H9 (cell line): ENCODE measurements at regions not wholly inside any gene's neighbourhood (a gene's known extent, or its start where the extent isn't known, plus 50 kb on each side); places are given as distances from the start of the nearest gene placed in this dataset.

Experiments
- DNase-seq: peaks from one replicate; pipeline ENCODE4 v3.0.0-alpha.2; 2017
- H2AFZ ChIP-seq: one replicate; pipeline ENCODE4 v1.6.1; 2013; ENCODE audit warnings: mild to moderate bottlenecking, low read length, control low read depth, moderate library complexity
- H2AK5ac ChIP-seq: 2 replicates; pipeline ENCODE4 v1.6.1; 2013; ENCODE audit warnings: low read length, control low read depth, mixed read lengths; ENCODE audit not compliant: insufficient read length
- H2BK120ac ChIP-seq: one replicate; pipeline ENCODE4 v1.6.1; 2013; ENCODE audit warnings: low read depth, mild to moderate bottlenecking, low read length, control low read depth, inconsistent platforms; ENCODE audit not compliant: poor library complexity, severe bottlenecking
- H2BK12ac ChIP-seq: 2 replicates; pipeline ENCODE4 v1.6.1; 2013; ENCODE audit warnings: low read length, control low read depth, mixed read lengths, low read depth; ENCODE audit not compliant: insufficient read length
- H2BK15ac ChIP-seq: 2 replicates; pipeline ENCODE4 v1.6.1; 2013; ENCODE audit warnings: low read depth, low read length, control low read depth
- H2BK20ac ChIP-seq: one replicate; pipeline ENCODE4 v1.6.1; 2013; ENCODE audit warnings: low read depth, mild to moderate bottlenecking, low read length, control low read depth, inconsistent platforms; ENCODE audit not compliant: poor library complexity, severe bottlenecking
- H2BK5ac ChIP-seq: 2 replicates; pipeline ENCODE4 v1.6.1; 2013; ENCODE audit warnings: low read length, control low read depth, mixed read lengths; ENCODE audit not compliant: insufficient read length
- H3K14ac ChIP-seq: 2 replicates; pipeline ENCODE4 v1.6.1; 2013; ENCODE audit warnings: low read length, control low read depth; ENCODE audit not compliant: insufficient read depth
- H3K18ac ChIP-seq: 2 replicates; pipeline ENCODE4 v1.6.1; 2013; ENCODE audit warnings: low read depth, mild to moderate bottlenecking, mixed read lengths, low read length, control low read depth; ENCODE audit not compliant: insufficient read length
- H3K23ac ChIP-seq: 2 replicates; pipeline ENCODE4 v1.6.1; 2013; ENCODE audit warnings: low read length, control low read depth, mixed read lengths, low read depth; ENCODE audit not compliant: insufficient read length
- H3K23me2 ChIP-seq: 2 replicates; pipeline ENCODE4 v1.6.1; 2013; ENCODE audit warnings: low read depth, mild to moderate bottlenecking, mixed read lengths, low read length, control low read depth; ENCODE audit not compliant: insufficient read length, poor library complexity, severe bottlenecking
- H3K27ac ChIP-seq: 2 replicates; pipeline ENCODE4 v1.5.1; 2013; ENCODE audit warnings: low read length, control low read depth, mixed read lengths, low read depth; ENCODE audit not compliant: insufficient read length
- H3K27me3 ChIP-seq: 2 replicates; pipeline ENCODE4 v1.6.1; 2013; ENCODE audit warnings: low read length, control low read depth, inconsistent platforms; ENCODE audit not compliant: insufficient read depth
- H3K4ac ChIP-seq: 2 replicates; pipeline ENCODE4 v1.6.1; 2013; ENCODE audit warnings: low read depth, mild to moderate bottlenecking, control low read depth, inconsistent platforms, low read length, moderate library complexity
- H3K4me1 ChIP-seq: 2 replicates; pipeline ENCODE4 v1.6.1; 2013; ENCODE audit warnings: low read length, control low read depth, inconsistent platforms; ENCODE audit not compliant: insufficient read depth
- H3K4me2 ChIP-seq: 2 replicates; pipeline ENCODE4 v1.6.1; 2013; ENCODE audit warnings: low read length, control low read depth, mixed read lengths; ENCODE audit not compliant: insufficient read length, insufficient read depth
- H3K56ac ChIP-seq: 2 replicates; pipeline ENCODE4 v1.6.1; 2013; ENCODE audit warnings: low read depth, mild to moderate bottlenecking, mixed read lengths, low read length, control low read depth; ENCODE audit not compliant: insufficient read length
- H3K79me1 ChIP-seq: 2 replicates; pipeline ENCODE4 v1.6.1; 2013; ENCODE audit warnings: low read depth, mild to moderate bottlenecking, moderate library complexity, low read length, control low read depth, inconsistent platforms; ENCODE audit not compliant: insufficient read depth, poor library complexity, severe bottlenecking
- H3K79me2 ChIP-seq: 2 replicates; pipeline ENCODE4 v1.6.1; 2013; ENCODE audit warnings: low read length, control low read depth, inconsistent platforms; ENCODE audit not compliant: insufficient read depth
- H3K9ac ChIP-seq: 2 replicates; pipeline ENCODE4 v1.6.1; 2013; ENCODE audit warnings: low read length, control low read depth, mixed read lengths; ENCODE audit not compliant: insufficient read length; ENCODE audit errors: extremely low read depth
- H3K9me3 ChIP-seq: one replicate; pipeline ENCODE4 v1.6.1; 2013; ENCODE audit warnings: low read depth, low read length, inconsistent platforms; ENCODE audit not compliant: control insufficient read depth
- H3T11ph ChIP-seq: one replicate; pipeline ENCODE4 v1.6.1; 2013; ENCODE audit warnings: mild to moderate bottlenecking, low read length, control low read depth, inconsistent platforms
- H4K20me1 ChIP-seq: one replicate; pipeline ENCODE4 v1.6.1; 2013; ENCODE audit not compliant: control insufficient read depth, insufficient read length, insufficient read depth
- H4K5ac ChIP-seq: 2 replicates; pipeline ENCODE4 v1.6.1; 2013; ENCODE audit warnings: low read depth, mild to moderate bottlenecking, mixed read lengths, low read length, control low read depth; ENCODE audit not compliant: insufficient read length
- H4K8ac ChIP-seq: replicated peaks from 2 replicates; pipeline ENCODE4 v1.6.1; 2013; ENCODE audit warnings: low read length, control low read depth, mixed read lengths, low read depth; ENCODE audit not compliant: insufficient read length
- H4K91ac ChIP-seq: 2 replicates; pipeline ENCODE4 v1.6.1; 2013; ENCODE audit warnings: low read depth, mild to moderate bottlenecking, moderate library complexity, mixed read lengths, low read length, control low read depth; ENCODE audit not compliant: insufficient read length
- H3K27ac Mint-ChIP-seq, 3 experiments: 2 replicates in 2 of 3; 3 replicates in 1 of 3; pipeline ENCODE4 v1.8.0; 2020 to 2021; ENCODE audit warnings: mixed read lengths in 3 of 3, mild to moderate bottlenecking in 1 of 3, moderate library complexity in 1 of 3
- H3K27me3 Mint-ChIP-seq: 2 replicates; pipeline ENCODE4 v1.8.0; 2021; ENCODE audit warnings: low read depth, mild to moderate bottlenecking, moderate library complexity, mixed read lengths
- H3K36me3 Mint-ChIP-seq, 3 experiments: 2 replicates in 2 of 3; 3 replicates in 1 of 3; pipeline ENCODE4 v1.8.0; 2020 to 2021; ENCODE audit warnings: low read depth in 3 of 3, mixed read lengths in 3 of 3; ENCODE audit not compliant: insufficient read depth in 1 of 3
- H3K4me1 Mint-ChIP-seq, 2 experiments: 2 replicates each; pipeline ENCODE4 v1.8.0; 2020; ENCODE audit warnings: mixed read lengths in 2 of 2
- H3K4me3 Mint-ChIP-seq, 2 experiments: 2 replicates in 1 of 2; 3 replicates in 1 of 2; pipeline ENCODE4 v1.8.0; 2020 to 2021; ENCODE audit warnings: mild to moderate bottlenecking in 2 of 2, mixed read lengths in 2 of 2, moderate library complexity in 1 of 2
- H3K9me3 Mint-ChIP-seq, 2 experiments: 2 replicates in 1 of 2; 3 replicates in 1 of 2; pipeline ENCODE4 v1.8.0; 2020; ENCODE audit warnings: mild to moderate bottlenecking in 2 of 2, mixed read lengths in 2 of 2, moderate library complexity in 1 of 2
- CTCF ChIP-seq: fragments of 200-600 bp; sonication (generic); conservative IDR thresholded peaks from 3 replicates; pipeline ENCODE4 v1.8.0; 2021; ENCODE audit warnings: antibody characterized with exemption, mild to moderate bottlenecking
- WGBS: extraction: QIAGEN DNeasy Blood & Tissue Kit; methylation state at CpG from one replicate; pipeline ENCODE4 v1.1.7; 2013; ENCODE audit warnings: missing lambda C conversion rate, low lambda C conversion rate, mixed read lengths; ENCODE audit not compliant: insufficient read length; ENCODE audit errors: extremely low coverage; 5-methylcytosine and 5-hydroxymethylcytosine counted together

- H3K4me1 ChIP-seq = no peaks in the 10 kb centered on the region
- Mint-ChIP-seq H3K27ac (no peak overlapping the region), H3K4me1 (peaks cover 2 to 11% of the 10 kb centered on the region in 2 experiments; a peak in 2 of 4 replicates), H3K4me3 (no peak overlapping the region), H3K9me3 (no peaks in the 10 kb centered on the region; a peak in 1 of 5 replicates), H3K27me3 (no peaks in the 10 kb centered on the region), H3K36me3 (no peaks in the 10 kb centered on the region)
- H3K23me2 ChIP-seq = no peaks in the 10 kb centered on the region
- H3K4ac ChIP-seq = no peak overlapping the region
- no peak overlapping the region for H2AK5ac ChIP-seq
- no peak overlapping the region for H4K8ac ChIP-seq
- H3K79me1 ChIP-seq = no peaks in the 10 kb centered on the region
- H3K14ac ChIP-seq = no peak overlapping the region
- H2BK15ac ChIP-seq = no peak overlapping the region
- H2BK5ac ChIP-seq = no peak overlapping the region
- no peak overlapping the region for H4K91ac ChIP-seq
- H2BK12ac ChIP-seq = no peak overlapping the region
- no peak overlapping the region for H3K27ac ChIP-seq
- no CpG with 5 or more reads among the region's 4 CpGs for WGBS
- no peak overlapping the region for H2AFZ ChIP-seq
- H3K4me2 ChIP-seq = no peak overlapping the region
- H3K27me3 ChIP-seq = no peaks in the 10 kb centered on the region
- no peaks in the 10 kb centered on the region for H3K9me3 ChIP-seq
- no peaks in the 10 kb centered on the region for H3K79me2 ChIP-seq
- no peak overlapping the region for H3K9ac ChIP-seq
- no peak overlapping the region for H2BK120ac ChIP-seq
- no peaks in the 10 kb centered on the region for H4K20me1 ChIP-seq
- H4K5ac ChIP-seq = no peak overlapping the region
- no peak for DNase-seq
- no peak overlapping the region for H3T11ph ChIP-seq
- H3K23ac ChIP-seq = no peak overlapping the region
- no peak overlapping the region for H2BK20ac ChIP-seq
- no peak overlapping the region for H3K56ac ChIP-seq
- no peak overlapping the region for H3K18ac ChIP-seq
- TF ChIP-seq CTCF = no peak
Measured at GRCh38 chr11:103587901-103588788, 448.3 kb upstream of the DDI1 start.
